RWPE1 (cell line): ENCODE measurements at regions not wholly inside any gene's neighbourhood (a gene's known extent, or its start where the extent isn't known, plus 50 kb on each side); places are given as distances from the start of the nearest gene placed in this dataset.

Experiments
- CTCF ChIA-PET: fragments of 350-600 bp; sonication (Branson Sonifier 250); formaldehyde crosslinking; extraction: SDS; loops from one replicate; lab custom pipeline; 2021; lab: Yijun Ruan, JAX
- POLR2A ChIA-PET: fragments of 400-600 bp; formaldehyde crosslinking; extraction: SDS; loops from one replicate; lab custom pipeline; 2020; ENCODE audit warnings: antibody characterized with exemption; ENCODE audit not compliant: low non-redundant PET; lab: Yijun Ruan, JAX
- DNase-seq: peaks from one replicate; pipeline ENCODE4 v3.0.0; 2012; ENCODE audit warnings: low spot score
- H3K27ac ChIP-seq: fragments of 450-650 bp; 2 replicates; pipeline ENCODE4 v1.5.1; 2017
- TF ChIP-seq, protein P1 (sequence below): fragments of 450-650 bp; conservative IDR thresholded peaks from 2 replicates; pipeline ENCODE4 v1.5.1; 2017; ENCODE audit warnings: low read depth, mild to moderate bottlenecking

DNA sequence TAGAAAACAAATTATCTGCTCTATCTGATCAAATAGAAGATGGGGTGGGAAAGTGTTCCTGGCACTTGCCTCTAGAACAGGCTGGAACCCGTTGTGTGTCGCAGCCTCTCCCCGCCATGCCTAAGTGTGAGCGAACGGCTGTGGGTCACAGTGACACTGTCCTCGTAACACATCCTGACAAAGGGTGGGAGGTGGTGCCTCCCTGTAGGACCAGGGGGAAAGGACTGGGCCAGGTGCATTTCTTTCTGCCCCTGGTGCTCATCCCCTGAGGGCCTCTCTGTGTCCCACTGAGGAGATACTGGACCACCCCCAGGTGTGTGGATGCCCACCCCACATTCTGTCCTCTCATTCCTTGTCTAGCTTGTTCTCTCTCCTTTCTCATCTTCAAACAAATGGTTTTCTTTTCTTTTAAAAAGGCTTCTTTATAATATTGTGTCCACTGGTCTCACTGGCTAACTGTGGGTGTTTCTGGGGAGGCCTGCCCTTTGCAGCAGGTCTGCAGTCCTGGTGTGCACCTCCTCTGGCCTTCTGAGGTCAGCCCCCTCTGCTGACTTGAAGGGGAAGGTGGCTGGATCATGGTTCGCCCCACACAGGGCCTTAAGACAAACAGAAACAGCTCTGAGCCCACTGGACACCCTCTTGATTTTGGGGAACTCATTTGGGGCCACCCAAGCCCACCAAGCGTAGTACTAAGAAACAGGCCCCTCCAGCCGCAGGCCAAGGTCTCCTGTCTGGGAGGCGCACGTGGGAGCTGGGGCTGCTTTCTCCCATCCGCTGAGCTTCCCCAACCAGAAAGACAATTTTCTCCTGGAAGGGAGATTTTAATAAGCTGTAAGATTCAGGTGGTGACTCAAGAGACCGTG is 152.5 kb upstream of the SOX1 start:
- ChIA-PET POLR2A (no interaction called here), CTCF (no interaction called here)
- no peak for DNase-seq
- H3K27ac ChIP-seq: no peak overlapping the region
- TF ChIP-seq, protein P1, sequence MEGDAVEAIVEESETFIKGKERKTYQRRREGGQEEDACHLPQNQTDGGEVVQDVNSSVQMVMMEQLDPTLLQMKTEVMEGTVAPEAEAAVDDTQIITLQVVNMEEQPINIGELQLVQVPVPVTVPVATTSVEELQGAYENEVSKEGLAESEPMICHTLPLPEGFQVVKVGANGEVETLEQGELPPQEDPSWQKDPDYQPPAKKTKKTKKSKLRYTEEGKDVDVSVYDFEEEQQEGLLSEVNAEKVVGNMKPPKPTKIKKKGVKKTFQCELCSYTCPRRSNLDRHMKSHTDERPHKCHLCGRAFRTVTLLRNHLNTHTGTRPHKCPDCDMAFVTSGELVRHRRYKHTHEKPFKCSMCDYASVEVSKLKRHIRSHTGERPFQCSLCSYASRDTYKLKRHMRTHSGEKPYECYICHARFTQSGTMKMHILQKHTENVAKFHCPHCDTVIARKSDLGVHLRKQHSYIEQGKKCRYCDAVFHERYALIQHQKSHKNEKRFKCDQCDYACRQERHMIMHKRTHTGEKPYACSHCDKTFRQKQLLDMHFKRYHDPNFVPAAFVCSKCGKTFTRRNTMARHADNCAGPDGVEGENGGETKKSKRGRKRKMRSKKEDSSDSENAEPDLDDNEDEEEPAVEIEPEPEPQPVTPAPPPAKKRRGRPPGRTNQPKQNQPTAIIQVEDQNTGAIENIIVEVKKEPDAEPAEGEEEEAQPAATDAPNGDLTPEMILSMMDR: no peak

DNA sequence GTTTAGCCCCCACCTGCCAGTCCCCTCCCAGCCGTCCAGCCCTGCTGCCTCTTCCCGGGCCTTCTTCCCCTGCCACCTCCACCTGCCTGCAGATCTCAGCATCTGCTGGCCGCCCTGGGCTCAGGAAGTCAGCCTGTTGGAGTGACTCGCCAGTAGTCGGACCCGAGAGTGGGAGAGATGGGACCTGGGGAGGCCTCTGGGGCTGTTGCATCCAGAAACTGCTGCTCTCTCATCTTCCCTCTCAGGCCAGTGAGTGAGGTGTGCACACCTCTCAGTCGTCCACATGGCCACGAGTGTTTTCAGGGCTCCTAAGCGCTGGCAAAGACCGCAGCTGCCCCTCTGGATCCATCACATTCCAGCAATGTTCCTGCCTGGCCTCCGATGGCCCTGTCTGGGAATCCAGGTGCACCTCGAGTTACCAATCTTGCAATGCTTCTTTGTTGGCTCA is 151.8 kb upstream of the SOX1 start:
- H3K27ac ChIP-seq: no peak overlapping the region
- ChIA-PET CTCF (no interaction called here), POLR2A (no interaction called here)
- TF ChIP-seq, protein P1: no peak
- DNase-seq: no peak

DNA sequence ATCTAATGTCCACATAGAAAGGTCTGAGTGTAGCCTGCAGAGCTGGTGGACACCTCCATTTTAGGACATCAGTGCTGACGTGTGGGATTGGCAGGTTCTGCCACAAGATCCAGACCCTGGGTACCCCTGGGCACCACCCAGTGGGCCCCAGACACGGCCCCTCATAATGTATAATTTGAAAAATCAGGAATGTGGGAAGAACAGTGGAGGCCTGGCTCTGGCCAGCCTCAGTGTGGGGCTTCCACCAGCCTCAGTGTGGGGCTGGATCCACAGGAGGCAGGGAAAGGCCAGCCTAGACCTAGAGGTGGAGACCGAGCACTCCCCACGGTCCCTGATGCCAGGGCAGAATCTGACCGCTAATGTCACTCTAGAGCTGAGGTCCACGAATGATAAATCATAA is 150.7 kb upstream of the SOX1 start:
- no peak overlapping the region for H3K27ac ChIP-seq
- no peak for DNase-seq
- TF ChIP-seq, protein P1: no peak
- CTCF ChIA-PET: no interaction called here
- POLR2A ChIA-PET: no interaction called here

DNA sequence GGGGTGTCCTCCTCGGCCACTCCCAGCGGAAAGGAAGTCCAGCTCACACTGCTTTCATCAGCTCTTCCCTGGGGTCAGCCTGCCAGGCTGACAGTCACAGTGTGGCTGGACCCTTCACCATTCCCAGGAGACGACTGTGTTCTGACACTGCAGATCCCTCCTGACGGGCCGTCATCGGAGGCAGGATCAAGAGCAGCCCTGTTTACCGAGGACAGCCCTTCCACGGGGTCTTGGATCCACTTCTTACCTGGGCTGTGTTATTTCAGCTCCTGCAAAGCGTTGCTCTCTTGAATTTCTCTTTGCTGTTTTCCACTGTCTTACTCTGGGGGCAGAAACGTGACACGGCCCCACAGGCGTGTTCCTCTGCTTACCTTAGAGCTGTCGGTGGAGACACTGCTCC is 149.9 kb upstream of the SOX1 start:
- ChIA-PET POLR2A (no interaction called here), CTCF (interaction anchor here (0.6 kb wide), 1 partner anchor 226 kb away, joined by 3 read pairs; no protein-coding TSS in a partner anchor)
- no peak for DNase-seq
- H3K27ac ChIP-seq: no peak overlapping the region
- TF ChIP-seq, protein P1: no peak

DNA sequence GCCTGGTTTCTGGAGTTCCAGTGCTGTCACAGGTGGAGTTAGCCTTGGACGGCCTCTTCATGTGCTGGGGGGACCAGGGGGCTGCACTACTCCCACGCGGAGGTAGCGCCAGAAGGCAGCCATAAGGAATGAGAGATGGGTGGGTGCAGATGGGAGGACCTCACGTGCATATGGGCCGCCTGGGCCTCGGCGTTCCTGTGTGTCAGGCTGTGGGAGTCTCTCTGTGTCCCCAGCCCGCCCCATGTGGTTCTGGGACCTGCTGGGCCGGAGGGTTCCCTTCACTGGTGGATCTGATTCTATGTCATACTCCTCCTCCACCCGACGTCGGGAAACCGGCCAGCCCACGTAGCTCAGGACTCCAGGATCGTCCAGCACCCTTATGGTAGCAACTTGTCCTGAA is 149.0 kb upstream of the SOX1 start:
- no peak overlapping the region for H3K27ac ChIP-seq
- TF ChIP-seq, protein P1: no peak
- DNase-seq: no peak
- POLR2A ChIA-PET: no interaction called here
- CTCF ChIA-PET: no interaction called here

DNA sequence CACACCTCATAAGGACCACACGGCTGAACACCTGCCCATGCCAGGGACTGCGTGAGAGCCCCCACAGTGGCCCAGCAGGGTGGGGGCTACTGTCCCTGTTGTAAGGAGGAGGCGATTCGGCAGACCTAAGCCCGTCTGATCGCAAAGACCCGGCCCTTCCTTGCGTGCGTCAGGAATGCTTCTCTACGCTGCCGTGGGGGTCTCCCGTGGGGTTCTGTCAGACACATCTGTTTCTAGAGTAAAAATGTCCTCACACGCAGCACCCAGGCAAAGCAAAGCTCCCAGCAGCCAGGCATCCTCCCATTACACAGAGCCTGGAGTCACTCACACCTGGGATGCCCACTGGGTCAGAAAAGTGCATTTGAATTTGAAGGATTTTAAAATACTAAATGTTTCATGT is 147.7 kb upstream of the SOX1 start:
- H3K27ac ChIP-seq: no peak overlapping the region
- TF ChIP-seq, protein P1: no peak
- POLR2A ChIA-PET: no interaction called here
- no peak for DNase-seq
- CTCF ChIA-PET: no interaction called here
